ENCODE measurements at regions not wholly inside any gene's neighbourhood (a gene's known extent, or its start where the extent isn't known, plus 50 kb on each side); places are given as distances from the start of the nearest gene placed in this dataset.

DNA sequence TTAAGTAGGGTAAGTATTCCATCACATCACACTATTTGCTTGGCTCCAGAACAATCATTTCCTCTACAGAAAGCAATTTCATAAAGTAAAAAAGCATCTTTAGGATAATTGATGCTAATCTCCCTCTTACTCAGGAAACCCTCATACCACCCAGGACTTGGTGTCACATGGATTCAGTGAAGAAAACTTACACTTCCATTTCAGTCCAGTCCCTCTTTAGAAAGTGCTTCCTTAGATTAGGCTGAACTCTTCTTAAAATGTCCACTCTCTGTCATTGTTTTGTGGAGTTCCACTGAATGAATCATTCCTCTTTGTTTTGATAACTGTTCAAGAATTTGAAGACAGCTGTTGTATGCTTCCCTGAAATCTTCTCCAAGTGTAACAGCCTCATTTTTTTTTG, 144.0 kb upstream of the ZNF462 start:
- no peak for TF ChIP-seq SIN3A (IDR thresholded peaks at IDR 0.05; ENCODE audit: borderline replicate concordance, insufficient read depth, low read length)
- TF ChIP-seq POLR2AphosphoS5 (IDR thresholded peaks at IDR 0.05; ENCODE audit: low read depth, low read length), result no peak
- no peak for TF ChIP-seq TAF1 (IDR thresholded peaks at IDR 0.05; ENCODE audit: borderline replicate concordance, insufficient read depth, low read length)
- TF ChIP-seq, protein P1, sequence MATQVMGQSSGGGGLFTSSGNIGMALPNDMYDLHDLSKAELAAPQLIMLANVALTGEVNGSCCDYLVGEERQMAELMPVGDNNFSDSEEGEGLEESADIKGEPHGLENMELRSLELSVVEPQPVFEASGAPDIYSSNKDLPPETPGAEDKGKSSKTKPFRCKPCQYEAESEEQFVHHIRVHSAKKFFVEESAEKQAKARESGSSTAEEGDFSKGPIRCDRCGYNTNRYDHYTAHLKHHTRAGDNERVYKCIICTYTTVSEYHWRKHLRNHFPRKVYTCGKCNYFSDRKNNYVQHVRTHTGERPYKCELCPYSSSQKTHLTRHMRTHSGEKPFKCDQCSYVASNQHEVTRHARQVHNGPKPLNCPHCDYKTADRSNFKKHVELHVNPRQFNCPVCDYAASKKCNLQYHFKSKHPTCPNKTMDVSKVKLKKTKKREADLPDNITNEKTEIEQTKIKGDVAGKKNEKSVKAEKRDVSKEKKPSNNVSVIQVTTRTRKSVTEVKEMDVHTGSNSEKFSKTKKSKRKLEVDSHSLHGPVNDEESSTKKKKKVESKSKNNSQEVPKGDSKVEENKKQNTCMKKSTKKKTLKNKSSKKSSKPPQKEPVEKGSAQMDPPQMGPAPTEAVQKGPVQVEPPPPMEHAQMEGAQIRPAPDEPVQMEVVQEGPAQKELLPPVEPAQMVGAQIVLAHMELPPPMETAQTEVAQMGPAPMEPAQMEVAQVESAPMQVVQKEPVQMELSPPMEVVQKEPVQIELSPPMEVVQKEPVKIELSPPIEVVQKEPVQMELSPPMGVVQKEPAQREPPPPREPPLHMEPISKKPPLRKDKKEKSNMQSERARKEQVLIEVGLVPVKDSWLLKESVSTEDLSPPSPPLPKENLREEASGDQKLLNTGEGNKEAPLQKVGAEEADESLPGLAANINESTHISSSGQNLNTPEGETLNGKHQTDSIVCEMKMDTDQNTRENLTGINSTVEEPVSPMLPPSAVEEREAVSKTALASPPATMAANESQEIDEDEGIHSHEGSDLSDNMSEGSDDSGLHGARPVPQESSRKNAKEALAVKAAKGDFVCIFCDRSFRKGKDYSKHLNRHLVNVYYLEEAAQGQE (IDR thresholded peaks at IDR 0.05; ENCODE audit: insufficient read depth in 1 of 2, low read depth in 2 of 2, low read length in 2 of 2), result no peak
- TF ChIP-seq FOXP2 (optimal IDR thresholded peaks at IDR 0.05; ENCODE audit: borderline replicate concordance, extremely low read depth, extremely low read length, insufficient read depth), result no peak

Measured in PFSK-1 (cell line).